Mesenchymal stem cell (in vitro differentiated cells and primary cell): ENCODE measurements at regions not wholly inside any gene's neighbourhood (a gene's known extent, or its start where the extent isn't known, plus 50 kb on each side); places are given as distances from the start of the nearest gene placed in this dataset.

Experiments used
- DNase-seq: peaks from one replicate; pipeline ENCODE4 v3.0.0-alpha.2; 2013
- H2AFZ ChIP-seq: one replicate; pipeline ENCODE4 v1.6.1; 2013; ENCODE audit warnings: low read depth, mild to moderate bottlenecking, control low read depth, inconsistent platforms, low read length, moderate library complexity
- H2AK5ac ChIP-seq: 2 replicates; pipeline ENCODE4 v1.6.1; 2013; ENCODE audit warnings: low read length, moderate library complexity, mild to moderate bottlenecking, inconsistent platforms; ENCODE audit not compliant: severe bottlenecking
- H2BK120ac ChIP-seq: one replicate; pipeline ENCODE4 v1.6.1; 2013; ENCODE audit warnings: low read depth, mild to moderate bottlenecking, inconsistent platforms, low read length, moderate library complexity
- H2BK12ac ChIP-seq, 2 experiments: one replicate each; pipeline ENCODE4 v1.6.1; 2013; ENCODE audit warnings: inconsistent platforms in 2 of 2, low read length in 2 of 2, mild to moderate bottlenecking in 2 of 2, moderate library complexity in 2 of 2, control low read depth in 1 of 2
- H2BK15ac ChIP-seq: one replicate; pipeline ENCODE4 v1.6.1; 2013; ENCODE audit warnings: mild to moderate bottlenecking, low read depth, inconsistent platforms; ENCODE audit not compliant: poor library complexity, severe bottlenecking
- H2BK5ac ChIP-seq: 2 replicates; pipeline ENCODE4 v1.6.1; 2013; ENCODE audit warnings: low read depth, mild to moderate bottlenecking, low read length, control low read depth, inconsistent platforms; ENCODE audit not compliant: poor library complexity, severe bottlenecking
- H3K14ac ChIP-seq, 2 experiments: one replicate each; pipeline ENCODE4 v1.6.1; 2013; ENCODE audit warnings: inconsistent platforms in 2 of 2, low read length in 2 of 2, control low read depth in 1 of 2, mild to moderate bottlenecking in 1 of 2, moderate library complexity in 1 of 2
- H3K18ac ChIP-seq, 2 experiments: one replicate each; pipeline ENCODE4 v1.6.1; 2013; ENCODE audit warnings: inconsistent platforms in 2 of 2, low read length in 2 of 2, control low read depth in 1 of 2, low read depth in 1 of 2, mild to moderate bottlenecking in 1 of 2
- H3K23ac ChIP-seq, 2 experiments: one replicate each; pipeline ENCODE4 v1.6.1; 2013; ENCODE audit warnings: inconsistent platforms in 2 of 2, low read length in 2 of 2, mild to moderate bottlenecking in 2 of 2, moderate library complexity in 2 of 2, control low read depth in 1 of 2
- H3K27ac ChIP-seq: 2 replicates; pipeline ENCODE4 v1.5.1; 2013; ENCODE audit warnings: mild to moderate bottlenecking, moderate library complexity, low read length, control low read depth, inconsistent platforms; ENCODE audit not compliant: poor library complexity, severe bottlenecking
- H3K27me3 ChIP-seq, 2 experiments: 2 replicates each; pipeline versions ENCODE4 v1.6.1 to v1.7.0; 2013; ENCODE audit warnings: low read length in 2 of 2, mild to moderate bottlenecking in 2 of 2, moderate library complexity in 2 of 2, control low read depth in 1 of 2, inconsistent platforms in 1 of 2; ENCODE audit not compliant: control insufficient read depth in 1 of 2, insufficient read depth in 1 of 2
- H3K36me3 ChIP-seq, 2 experiments: 2 replicates each; pipeline versions ENCODE4 v1.6.1 to v1.7.0; 2013; ENCODE audit warnings: low read length in 2 of 2, control low read depth in 1 of 2, inconsistent platforms in 1 of 2, low read depth in 1 of 2, mild to moderate bottlenecking in 1 of 2; ENCODE audit not compliant: insufficient read depth in 2 of 2, control insufficient read depth in 1 of 2
- H3K4ac ChIP-seq, 2 experiments: one replicate each; pipeline ENCODE4 v1.6.1; 2013; ENCODE audit warnings: inconsistent platforms in 2 of 2, low read length in 2 of 2, mild to moderate bottlenecking in 2 of 2, moderate library complexity in 2 of 2, control low read depth in 1 of 2, low read depth in 1 of 2
- H3K4me1 ChIP-seq: 2 replicates; pipeline ENCODE4 v1.6.1; 2013; ENCODE audit warnings: low read depth, low read length, control low read depth; ENCODE audit not compliant: control insufficient read depth, insufficient read depth
- H3K4me2 ChIP-seq: 2 replicates; pipeline ENCODE4 v1.6.1; 2013; ENCODE audit warnings: low read length, mild to moderate bottlenecking, inconsistent platforms; ENCODE audit not compliant: poor library complexity, severe bottlenecking
- H3K4me3 ChIP-seq, 2 experiments: 2 replicates each; pipeline versions ENCODE4 v1.5.1 to v1.7.0; 2013; ENCODE audit warnings: low read length in 2 of 2, mild to moderate bottlenecking in 2 of 2, control low read depth in 1 of 2, low read depth in 1 of 2; ENCODE audit not compliant: insufficient read depth in 1 of 2
- H3K79me1 ChIP-seq: replicated peaks from 2 replicates; pipeline ENCODE4 v1.6.1; 2013; ENCODE audit warnings: mild to moderate bottlenecking, control low read depth, low read length, inconsistent platforms; ENCODE audit not compliant: poor library complexity, severe bottlenecking
- H3K9ac ChIP-seq: 2 replicates; pipeline ENCODE4 v1.7.0; 2013; ENCODE audit warnings: mild to moderate bottlenecking, low read length, moderate library complexity
- H3K9me3 ChIP-seq: 2 replicates; pipeline ENCODE4 v1.7.0; 2013; ENCODE audit warnings: mild to moderate bottlenecking, low read length; ENCODE audit not compliant: control insufficient read depth
- H4K8ac ChIP-seq: one replicate; pipeline ENCODE4 v1.6.1; 2013; ENCODE audit warnings: inconsistent platforms, mild to moderate bottlenecking, low read length, moderate library complexity
- H4K91ac ChIP-seq: one replicate; pipeline ENCODE4 v1.6.1; 2013; ENCODE audit warnings: mild to moderate bottlenecking, low read length, inconsistent platforms
- WGBS: methylation state at CpG from one replicate; pipeline ENCODE4 v1.1.7; 2013; ENCODE audit warnings: mixed read lengths; 5-methylcytosine and 5-hydroxymethylcytosine counted together

GRCh38 chr9:93900971-93901861, 53.9 kb downstream of the BARX1 start:
- peaks cover 0 to 5% of the 10 kb centered on the region in 2 experiments for H3K27me3 ChIP-seq
- no peak overlapping the region for H3K4me2 ChIP-seq
- no peak overlapping the region for H4K91ac ChIP-seq
- H3K9ac ChIP-seq: no peak overlapping the region
- no peaks in the 10 kb centered on the region for H3K36me3 ChIP-seq
- H2AFZ ChIP-seq: no peak overlapping the region
- H3K4me3 ChIP-seq: no peak overlapping the region
- H3K23ac ChIP-seq: no peak overlapping the region
- DNase-seq: no peak
- no peak overlapping the region for H4K8ac ChIP-seq
- no peak overlapping the region for H3K14ac ChIP-seq
- no peaks in the 10 kb centered on the region for H3K4me1 ChIP-seq
- H3K27ac ChIP-seq: no peak overlapping the region
- H2BK12ac ChIP-seq: no peak overlapping the region
- H2BK120ac ChIP-seq: no peak overlapping the region
- H3K4ac ChIP-seq: no peak overlapping the region
- H2AK5ac ChIP-seq: no peak overlapping the region
- no peaks in the 10 kb centered on the region for H3K79me1 ChIP-seq
- H3K18ac ChIP-seq: no peak overlapping the region
- no peaks in the 10 kb centered on the region for H3K9me3 ChIP-seq
- H2BK5ac ChIP-seq: no peak overlapping the region
- no peak overlapping the region for H2BK15ac ChIP-seq
- 72% methylated on average over 13 of the region's 13 CpGs for WGBS

- 85% methylated on average over 5 of the region's 5 CpGs for WGBS
- no peak overlapping the region for H2AFZ ChIP-seq
- H3K14ac ChIP-seq: no peak overlapping the region
- no peak overlapping the region for H3K4me3 ChIP-seq
- no peak overlapping the region for H2BK5ac ChIP-seq
- no peak overlapping the region for H3K4ac ChIP-seq
- H3K27me3 ChIP-seq: peaks cover 0 to 5% of the 10 kb centered on the region in 2 experiments
- H3K9ac ChIP-seq: no peak overlapping the region
- H3K4me2 ChIP-seq: no peak overlapping the region
- no peak for DNase-seq
- no peak overlapping the region for H2BK15ac ChIP-seq
- H3K9me3 ChIP-seq: no peaks in the 10 kb centered on the region
- no peak overlapping the region for H3K27ac ChIP-seq
- no peak overlapping the region for H3K18ac ChIP-seq
- H3K36me3 ChIP-seq: no peaks in the 10 kb centered on the region
- no peak overlapping the region for H3K23ac ChIP-seq
- no peaks in the 10 kb centered on the region for H3K4me1 ChIP-seq
- H2AK5ac ChIP-seq: no peak overlapping the region
- no peak overlapping the region for H2BK12ac ChIP-seq
- H2BK120ac ChIP-seq: no peak overlapping the region
- H3K79me1 ChIP-seq: no peaks in the 10 kb centered on the region
- H4K91ac ChIP-seq: no peak overlapping the region
- H4K8ac ChIP-seq: no peak overlapping the region
Observed at GRCh38 chr9:93900436-93900819, 54.7 kb downstream of the BARX1 start.

DNA sequence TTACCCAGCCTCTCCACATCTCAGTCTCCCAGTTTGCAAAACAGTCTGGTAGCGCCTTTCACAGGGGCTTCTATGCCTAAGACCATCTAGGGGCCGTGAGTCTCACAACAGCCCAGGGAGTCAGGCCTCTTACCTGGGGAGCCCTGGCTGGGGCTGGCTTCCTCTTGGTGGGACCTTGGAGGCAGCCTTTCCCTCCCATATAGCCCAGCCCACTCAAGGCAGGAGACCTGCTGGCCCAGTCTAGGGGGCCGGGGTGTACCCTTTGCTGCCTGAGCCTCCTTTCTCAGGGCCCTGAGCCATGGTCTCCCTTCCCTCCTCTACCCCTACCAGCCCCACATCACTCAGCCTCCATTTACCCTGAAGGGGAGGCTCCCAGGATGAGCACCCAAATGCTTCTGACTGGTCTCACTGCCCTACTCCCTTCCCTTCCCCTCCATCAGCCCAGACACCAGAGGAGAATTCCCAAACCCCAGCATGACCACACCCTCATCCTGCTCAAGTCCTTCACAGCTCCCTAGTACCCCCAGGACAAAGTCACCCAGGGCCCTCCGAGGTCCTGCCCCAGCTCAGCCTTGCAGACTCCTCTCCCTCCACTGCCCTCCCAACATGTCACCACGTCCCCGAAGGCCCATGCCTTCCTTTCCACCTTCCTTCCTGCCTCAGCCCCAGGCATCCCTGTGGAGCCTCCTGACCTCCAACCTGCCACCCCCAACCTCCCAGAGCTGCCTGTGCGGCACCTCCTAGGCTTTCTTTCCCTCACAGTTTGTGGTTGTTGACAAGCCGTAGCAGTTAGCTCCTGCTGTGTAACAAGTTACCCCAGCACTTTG, 55.3 kb downstream of the BARX1 start:
- Histone ChIP-seq H2BK5ac (no peak overlapping the region), H3K79me1 (no peaks in the 10 kb centered on the region), H3K18ac (no peak overlapping the region), H2BK12ac (no peak overlapping the region), H3K4me2 (no peak overlapping the region), H3K4me3 (no peak overlapping the region), H4K91ac (no peak overlapping the region), H3K23ac (no peak overlapping the region), H2AK5ac (no peak overlapping the region), H2BK120ac (no peak overlapping the region), H3K9me3 (no peaks in the 10 kb centered on the region), H3K27me3 (peaks cover 0 to 5% of the 10 kb centered on the region in 2 experiments), H3K27ac (no peak overlapping the region), H3K4me1 (no peaks in the 10 kb centered on the region), H3K4ac (no peak overlapping the region), H2AFZ (no peak overlapping the region), H3K9ac (no peak overlapping the region), H2BK15ac (no peak overlapping the region), H3K14ac (no peak overlapping the region), H3K36me3 (no peaks in the 10 kb centered on the region), H4K8ac (no peak overlapping the region)
- WGBS: 77% methylated on average over 8 of the region's 8 CpGs
- no peak for DNase-seq
